LHCN-M2 (cell line): ENCODE measurements at regions not wholly inside any gene's neighbourhood (a gene's known extent, or its start where the extent isn't known, plus 50 kb on each side); places are given as distances from the start of the nearest gene placed in this dataset.
"Not testable (repeated sequence)": the region's sequence is repeated elsewhere in the genome, so short reads cannot be mapped to it uniquely, and the experiment has no call there.

Experiments used
- DNase-seq: peaks from one replicate; pipeline ENCODE4 v3.0.0-alpha.2; 2012; ENCODE audit warnings: low read depth

GRCh38 chr9:39463696-39464095 lies 108.2 kb downstream of the SPATA31A1 start:
- not testable (repeated sequence) for DNase-seq

- peak; percentile 83 for DNase-seq
Observed at GRCh38 chr9:39464122-39464777, 108.8 kb downstream of the SPATA31A1 start.

DNA sequence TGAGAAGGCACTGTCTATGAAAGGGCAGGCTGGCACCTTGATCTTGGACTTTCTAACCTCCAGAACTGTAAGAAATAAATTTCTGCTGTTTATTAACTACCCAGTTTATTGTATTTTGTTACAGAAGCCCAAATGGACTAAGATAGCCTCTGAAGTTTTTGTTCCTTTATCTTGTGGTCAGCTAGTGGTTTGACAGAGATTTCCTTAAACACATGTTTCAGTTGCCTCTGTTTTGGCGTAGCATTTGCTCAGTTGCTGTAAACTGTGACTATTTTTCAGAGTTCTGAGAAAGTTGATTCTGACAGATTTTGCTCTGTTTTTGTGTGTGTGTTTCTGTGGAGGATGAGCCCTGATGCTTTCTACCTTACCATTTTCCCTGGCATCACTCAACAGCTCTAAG lies 119.0 kb downstream of the SPATA31A1 start:
- not testable (repeated sequence) for DNase-seq

DNA sequence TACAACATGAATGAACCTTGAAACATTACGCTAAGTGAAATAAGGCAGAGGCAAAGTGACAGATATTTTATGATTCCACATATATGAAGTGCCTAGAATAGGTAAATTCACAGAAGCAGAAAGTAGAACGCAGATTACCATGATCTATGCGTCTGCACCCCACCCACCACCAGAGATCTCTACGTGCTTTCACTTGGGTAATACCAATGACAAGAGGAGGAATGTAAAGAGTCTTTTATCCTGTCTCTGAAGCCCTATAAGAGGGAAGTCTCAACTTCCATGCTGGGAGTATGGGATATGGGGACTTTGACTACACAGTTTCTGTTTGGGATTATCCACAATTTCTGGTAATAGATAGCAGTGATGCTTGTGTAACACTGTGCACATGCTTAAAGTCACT lies 127.6 kb downstream of the SPATA31A1 start:
- DNase-seq: not testable (repeated sequence)

DNA sequence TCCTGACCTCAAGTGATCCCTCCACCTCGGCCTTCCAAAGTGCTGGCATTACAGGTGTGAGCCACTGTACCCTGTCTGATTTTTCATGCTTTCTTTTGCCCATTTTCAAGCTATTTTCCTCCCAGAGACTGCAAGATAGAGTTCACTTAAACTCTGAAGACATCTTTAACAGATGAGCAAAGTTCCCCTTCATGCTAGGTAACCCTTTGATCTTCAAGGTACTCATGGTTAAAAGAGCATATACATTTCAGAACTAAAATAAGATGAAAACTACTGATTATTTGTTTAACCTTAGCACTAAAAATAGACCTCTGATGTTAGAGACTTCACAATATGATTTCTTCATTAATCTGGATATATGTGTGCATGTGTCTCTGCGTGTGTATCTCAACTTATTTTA lies 128.4 kb downstream of the SPATA31A1 start:
- DNase-seq: not testable (repeated sequence)

- DNase-seq: not testable (repeated sequence)
Observed at GRCh38 chr9:39484292-39484691, 128.8 kb downstream of the SPATA31A1 start.

DNA sequence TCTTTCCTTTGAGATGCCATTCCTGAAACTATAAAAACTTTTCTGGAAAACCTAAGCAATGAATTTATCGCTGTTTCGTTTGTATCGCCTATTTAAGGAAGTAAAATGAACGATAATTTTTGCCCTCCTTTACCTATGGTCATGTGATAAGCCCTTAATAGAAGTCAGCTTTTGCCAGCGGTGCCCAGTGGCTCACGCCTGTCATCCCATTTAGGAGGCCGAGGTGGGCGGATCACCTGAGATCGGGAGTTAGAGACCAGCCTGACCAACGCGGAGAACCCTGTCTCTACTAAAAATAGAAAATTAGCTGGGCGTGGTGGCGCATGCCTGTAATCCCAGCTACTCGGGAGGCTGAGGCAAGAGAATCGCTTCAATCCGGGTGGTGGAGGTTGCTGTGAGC lies 132.0 kb downstream of the SPATA31A1 start:
- DNase-seq: not testable (repeated sequence)

- not testable (repeated sequence) for DNase-seq
Observed at GRCh38 chr9:39496248-39496647, 140.8 kb downstream of the SPATA31A1 start.

GRCh38 chr9:39503178-39503577 lies 147.7 kb downstream of the SPATA31A1 start:
- DNase-seq: not testable (repeated sequence)

DNA sequence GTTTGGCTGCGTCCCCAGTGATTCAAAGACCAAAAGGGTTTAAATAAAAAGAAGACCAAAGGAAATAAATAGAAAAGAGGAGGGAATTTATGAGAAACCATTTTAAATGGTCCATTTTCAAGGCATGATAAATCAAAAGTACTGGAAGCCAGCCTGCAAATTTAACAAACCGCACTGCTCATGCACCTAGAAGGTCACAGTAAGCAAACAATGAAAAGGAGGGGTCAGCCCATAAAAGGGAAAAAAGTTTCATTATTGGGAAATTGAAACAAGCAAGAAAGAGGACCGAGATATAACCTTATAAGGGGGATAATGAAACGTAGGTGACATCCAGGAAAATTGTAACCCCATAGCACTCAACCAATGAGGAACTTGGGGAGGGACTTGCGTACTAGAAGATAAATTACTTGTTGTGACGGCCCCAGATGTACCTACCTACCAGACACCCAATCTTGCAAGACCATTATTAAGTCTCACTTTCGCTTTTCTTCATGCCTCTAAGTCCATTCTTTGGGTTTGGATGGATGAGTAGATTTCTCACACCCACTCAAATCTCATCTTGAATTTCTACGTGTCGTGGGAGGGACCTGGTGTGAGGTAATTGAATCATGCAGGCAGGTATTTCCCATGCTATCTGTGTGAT lies 172.0 kb downstream of the SPATA31A1 start:
- DNase-seq: not testable (repeated sequence)

- DNase-seq: not testable (repeated sequence)
Observed at GRCh38 chr9:39532597-39532996, 177.1 kb downstream of the SPATA31A1 start.

GRCh38 chr9:39533001-39533762 lies 177.7 kb downstream of the SPATA31A1 start:
- not testable (repeated sequence) for DNase-seq

DNA sequence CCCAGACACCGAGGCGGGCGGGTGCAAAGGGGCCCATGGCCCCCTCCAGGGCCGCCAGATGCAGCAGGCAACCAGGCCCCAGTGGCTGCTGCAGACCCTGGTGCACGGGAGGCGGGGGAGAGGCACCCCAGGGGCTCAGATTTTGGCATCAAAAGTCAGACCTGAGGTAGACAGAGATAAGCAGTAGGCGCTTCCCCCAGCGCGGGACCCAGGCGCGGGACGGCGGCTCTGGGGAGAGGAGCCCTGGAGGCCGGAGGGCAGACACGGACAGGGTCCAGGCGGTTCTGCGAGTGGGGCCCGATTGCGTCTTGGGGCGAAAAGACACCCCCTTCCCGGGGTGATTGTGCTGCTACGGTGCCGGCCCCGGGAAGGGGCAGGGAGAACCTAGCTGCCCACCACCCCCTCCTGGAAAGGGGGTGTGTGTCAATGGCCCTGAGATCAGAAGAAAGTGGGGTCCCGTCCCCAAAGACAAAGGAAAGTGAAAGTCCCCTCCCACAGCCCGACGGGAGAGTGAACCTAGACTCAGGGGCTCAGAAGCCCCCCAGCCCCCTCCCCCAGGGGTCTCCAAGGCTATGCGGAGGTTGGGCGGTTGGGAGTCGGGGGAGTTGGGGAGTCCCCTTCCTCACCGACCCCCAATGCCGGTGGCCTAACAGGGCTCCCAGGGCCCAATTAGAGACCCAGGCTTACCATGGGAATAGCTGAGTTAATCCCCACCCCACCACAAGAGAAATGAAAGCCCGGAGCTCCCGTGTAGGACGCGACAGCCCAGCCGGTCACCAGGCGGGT lies 178.5 kb downstream of the SPATA31A1 start:
- not testable (repeated sequence) for DNase-seq

DNA sequence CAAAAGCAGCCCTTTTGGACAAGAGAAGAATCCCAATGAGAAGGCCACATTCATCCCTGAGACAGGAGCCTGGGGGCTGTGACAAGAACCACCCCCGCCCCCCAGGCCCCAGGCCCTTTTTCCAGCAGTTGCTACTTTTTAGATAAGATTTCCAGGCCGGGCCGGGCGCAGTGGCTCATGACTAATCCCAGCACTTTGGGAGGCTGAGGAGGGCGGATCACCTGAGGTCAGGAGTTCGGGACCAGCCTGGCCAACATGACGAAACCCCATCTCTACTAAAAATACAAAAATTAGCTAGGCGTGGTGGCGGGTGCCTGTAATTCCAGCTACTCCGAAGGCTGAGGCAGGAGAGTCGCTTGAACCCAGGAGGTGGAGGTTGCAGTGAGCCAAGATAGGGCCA lies 179.4 kb downstream of the SPATA31A1 start:
- not testable (repeated sequence) for DNase-seq

DNA sequence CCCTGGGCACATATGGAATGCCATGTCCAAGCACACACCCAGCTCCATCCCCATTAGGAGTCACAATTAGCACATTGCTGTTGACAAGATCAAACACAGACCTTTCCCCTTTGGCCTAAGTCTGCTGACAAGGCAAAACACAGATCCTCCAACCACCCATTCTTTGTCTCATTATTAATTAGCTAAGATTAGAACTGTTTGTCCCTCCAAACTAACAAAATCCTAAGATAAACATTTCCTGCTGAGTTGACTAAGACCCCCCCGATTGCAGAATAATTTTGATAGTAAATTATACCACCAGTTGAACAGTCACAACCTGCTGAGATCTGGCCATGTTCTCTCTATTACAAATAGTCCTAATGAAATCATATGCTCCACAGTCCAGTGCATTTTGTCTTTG lies 186.7 kb downstream of the SPATA31A1 start:
- not testable (repeated sequence) for DNase-seq

- DNase-seq: not testable (repeated sequence)
Observed at GRCh38 chr9:39545079-39545478, 189.6 kb downstream of the SPATA31A1 start.

DNA sequence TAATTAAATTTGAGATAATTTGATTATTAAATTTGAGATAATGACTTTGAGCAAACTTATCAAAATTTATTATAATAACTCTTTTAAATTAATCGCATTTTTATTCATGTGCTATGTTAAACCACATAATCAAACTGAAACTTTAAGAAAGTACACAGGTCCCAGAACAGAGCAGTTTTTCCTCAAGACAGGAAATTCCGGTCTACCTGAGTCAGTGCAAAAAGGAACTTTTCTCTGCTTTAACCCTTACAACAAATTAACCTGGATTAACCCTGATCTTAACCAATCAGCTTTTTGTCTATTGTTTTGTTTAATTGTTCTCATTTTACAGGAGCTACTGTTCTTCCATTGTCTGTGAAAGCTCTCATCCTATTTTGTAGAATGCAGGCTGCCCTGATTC lies 195.1 kb downstream of the SPATA31A1 start:
- DNase-seq: not testable (repeated sequence)

DNA sequence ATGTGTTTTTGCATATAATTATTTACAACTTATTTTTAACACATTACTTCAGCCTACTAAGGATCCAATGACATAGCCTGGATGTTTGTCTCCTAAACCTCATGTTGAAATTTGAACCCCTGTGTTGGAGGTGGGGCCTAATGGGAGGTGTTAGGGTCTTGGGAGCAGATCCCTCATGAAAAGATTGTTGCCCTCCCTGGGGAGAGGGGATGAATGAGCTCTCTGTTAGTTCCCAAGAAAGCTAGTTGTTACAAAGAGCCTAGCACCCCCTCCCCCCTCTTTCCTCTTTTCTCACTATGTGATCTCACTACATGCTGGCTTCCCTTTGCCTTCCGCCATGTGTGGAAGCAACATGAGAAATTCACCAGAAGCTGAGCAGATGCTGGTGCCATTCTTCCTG lies 196.1 kb downstream of the SPATA31A1 start:
- not testable (repeated sequence) for DNase-seq

DNA sequence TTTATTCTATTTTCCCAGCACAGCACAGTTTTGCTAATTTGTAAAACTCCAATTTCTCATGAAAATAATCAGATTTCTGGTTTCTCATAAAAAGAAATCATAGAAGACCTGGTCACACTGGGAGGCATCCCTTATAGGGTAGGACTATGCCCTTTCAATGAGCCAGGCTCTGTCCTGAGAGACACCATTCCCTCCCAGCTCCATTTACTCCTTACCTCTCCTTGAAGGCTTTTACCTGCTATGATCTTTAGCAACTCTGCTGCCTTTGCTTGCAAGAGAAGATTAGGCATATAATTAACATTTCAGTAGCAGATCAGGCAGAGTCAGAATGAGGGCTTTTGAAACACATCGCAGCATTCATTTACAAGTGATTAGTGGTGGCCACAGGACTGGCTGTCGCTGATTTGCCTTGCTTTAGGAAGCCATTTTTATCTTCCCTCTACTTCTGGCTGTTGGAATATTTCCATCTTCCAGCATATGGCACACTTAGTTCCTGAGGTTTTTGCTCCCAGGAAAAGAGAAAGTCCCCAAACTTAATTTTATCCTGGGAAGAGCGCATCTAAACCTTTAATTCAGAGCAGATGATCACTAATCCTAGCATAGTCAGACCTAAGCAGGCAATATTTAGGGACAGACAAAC lies 196.9 kb downstream of the SPATA31A1 start:
- not testable (repeated sequence) for DNase-seq

GRCh38 chr9:39554352-39554751 lies 198.9 kb downstream of the SPATA31A1 start:
- DNase-seq: not testable (repeated sequence)

DNA sequence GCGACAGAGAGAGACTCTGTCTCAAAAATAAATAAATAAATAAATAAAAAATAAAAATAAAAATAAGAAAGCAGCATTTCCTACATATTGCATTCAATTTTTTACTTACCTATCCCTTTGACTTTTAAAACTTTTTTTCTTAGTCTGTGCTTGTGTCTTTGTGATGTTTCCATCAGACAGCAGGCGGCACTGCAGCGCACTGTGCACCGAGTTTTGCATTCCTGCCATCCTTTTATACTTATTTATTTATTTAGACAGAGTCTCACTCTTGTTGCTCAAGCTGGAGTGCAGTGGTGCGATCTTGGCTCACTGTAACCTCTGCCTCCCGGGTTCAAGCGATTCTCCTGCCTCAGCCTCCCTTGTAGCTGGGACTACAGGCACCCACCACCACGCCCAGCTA lies 203.9 kb downstream of the SPATA31A1 start:
- not testable (repeated sequence) for DNase-seq
